GM04504 (cell line): ENCODE measurements at regions not wholly inside any gene's neighbourhood (a gene's known extent, or its start where the extent isn't known, plus 50 kb on each side); places are given as distances from the start of the nearest gene placed in this dataset.
"Not testable (repeated sequence)": the region's sequence is repeated elsewhere in the genome, so short reads cannot be mapped to it uniquely, and the experiment has no call there.

Experiments
- DNase-seq: peaks from one replicate; pipeline ENCODE4 v3.0.0-alpha.2; 2012; ENCODE audit warnings: low read depth

DNA sequence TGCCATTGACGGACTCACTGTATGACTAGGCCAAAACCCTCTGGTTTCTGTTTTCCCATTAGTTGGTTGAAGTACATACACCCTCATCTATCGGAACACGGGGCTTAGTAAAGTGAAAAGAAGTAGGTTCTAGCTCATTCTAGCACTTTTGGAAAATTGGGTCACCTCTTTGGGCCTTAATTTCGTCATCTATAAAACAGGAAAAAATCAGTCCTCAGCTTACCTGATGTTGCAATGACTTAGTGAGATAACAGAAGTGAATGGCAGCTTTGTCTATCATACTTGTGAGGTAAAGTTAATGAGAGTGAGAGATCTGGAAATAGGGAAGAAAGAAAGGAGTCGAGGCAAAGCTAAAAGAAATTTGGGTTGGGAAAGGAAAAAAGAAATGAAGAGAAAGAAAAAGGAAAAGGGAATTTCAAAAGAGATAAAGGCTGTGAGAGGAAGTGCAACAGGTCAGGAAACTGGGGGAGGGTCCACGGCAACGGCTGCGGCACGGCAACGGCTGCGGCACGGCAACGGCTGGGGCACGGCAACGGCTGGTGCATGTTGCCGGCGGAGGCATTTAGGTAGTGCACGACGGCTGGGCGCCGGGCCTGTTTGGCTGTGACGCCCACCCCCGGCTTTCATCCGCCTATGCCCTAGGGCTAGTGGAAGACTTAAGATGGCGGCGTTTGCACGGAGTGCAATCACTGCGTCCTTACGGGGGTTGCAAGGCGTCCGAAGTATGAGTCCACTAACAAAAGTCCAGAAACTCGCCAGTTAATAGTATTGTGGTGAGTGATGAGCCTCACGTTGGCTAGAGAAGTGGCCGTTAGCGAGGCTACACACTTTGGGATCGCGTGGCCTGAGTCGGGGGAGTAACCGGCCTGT lies 91.4 kb upstream of the XIST start:
- DNase-seq, result peak; percentile 75

DNA sequence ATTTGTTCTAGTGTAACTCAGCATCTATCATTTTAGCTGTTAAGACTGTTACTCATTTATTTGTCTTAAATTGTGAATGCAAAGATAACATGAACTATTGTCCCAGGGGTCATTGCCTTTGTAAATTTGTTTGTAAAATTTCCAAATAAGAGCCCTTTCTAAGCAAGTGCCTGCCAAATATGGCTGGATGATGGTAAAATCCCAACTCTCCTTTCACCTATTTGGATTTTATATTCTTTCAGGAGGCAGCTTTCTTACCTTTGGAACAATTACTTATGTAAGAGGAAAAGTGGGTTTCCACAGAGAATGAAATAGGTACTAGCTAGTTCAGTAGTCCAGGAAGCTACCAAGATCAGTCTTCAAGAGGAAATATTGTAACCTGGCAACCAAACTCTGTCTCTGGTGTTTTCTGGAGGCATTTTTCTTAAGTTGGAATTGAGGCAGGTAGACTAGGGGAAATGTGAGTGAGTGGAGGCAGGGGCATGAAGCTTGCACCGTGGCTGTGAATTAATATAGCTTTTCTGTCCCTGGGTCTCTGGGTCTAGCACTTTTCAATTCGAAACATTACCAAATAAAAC lies 88.5 kb upstream of the XIST start:
- DNase-seq, result no peak

DNA sequence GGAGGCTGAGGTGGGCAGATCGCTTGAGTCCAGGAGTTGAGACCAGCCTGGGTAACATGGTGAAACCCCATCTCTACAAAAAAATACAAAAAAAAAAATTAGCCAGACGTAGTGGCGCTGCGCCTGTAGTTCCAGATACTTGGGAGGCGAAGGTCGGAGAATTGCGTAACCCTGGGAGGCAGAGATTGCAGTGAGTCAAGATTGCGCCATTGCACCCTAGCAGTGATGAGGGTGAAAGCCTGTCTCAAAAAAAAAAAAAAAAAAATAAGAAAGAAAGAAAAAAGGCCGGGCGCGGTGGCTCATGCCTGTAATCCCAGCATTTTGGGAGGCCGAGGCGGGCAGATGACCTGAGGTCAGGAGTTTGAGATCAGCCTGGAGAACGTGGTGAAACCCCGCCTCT lies 85.3 kb upstream of the XIST start:
- DNase-seq, result not testable (repeated sequence)

DNA sequence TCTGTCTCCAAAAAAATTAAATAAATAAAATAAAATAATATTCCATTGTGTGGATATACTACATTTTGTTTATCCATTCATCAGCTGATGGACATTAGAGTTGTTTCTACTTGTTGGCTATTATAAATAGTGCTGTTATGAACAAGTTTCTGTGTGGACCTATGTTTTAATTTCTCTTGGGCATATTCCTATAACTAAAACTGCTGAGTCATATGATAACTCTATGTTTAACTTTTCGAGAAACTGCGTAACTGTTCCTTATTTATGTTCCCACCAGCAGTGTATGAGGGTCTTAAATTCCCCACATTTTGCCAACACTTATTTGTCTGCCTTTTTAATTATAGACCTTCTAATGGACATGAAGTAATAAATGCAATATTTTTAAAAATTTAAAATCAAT lies 80.0 kb upstream of the XIST start:
- no peak for DNase-seq

DNA sequence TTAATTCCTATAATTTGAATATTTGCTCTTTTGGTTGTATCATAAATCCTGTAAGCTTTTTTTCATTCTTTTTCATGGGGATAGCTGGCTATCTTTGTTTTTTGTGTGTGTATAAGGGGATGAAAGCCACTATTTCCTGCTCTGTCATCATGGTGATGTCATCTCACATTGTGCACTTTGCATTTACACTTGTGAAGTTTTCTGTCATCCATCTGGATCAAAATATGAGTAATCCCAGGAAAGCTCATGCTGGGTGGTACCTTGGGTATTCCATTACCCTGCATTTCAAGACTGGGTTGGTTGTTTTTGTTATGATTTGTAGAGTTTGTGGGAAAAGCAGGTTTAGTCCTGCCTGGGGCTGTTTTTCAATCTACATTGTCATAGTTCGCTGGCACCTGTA lies 77.8 kb upstream of the XIST start:
- DNase-seq, result no peak

DNA sequence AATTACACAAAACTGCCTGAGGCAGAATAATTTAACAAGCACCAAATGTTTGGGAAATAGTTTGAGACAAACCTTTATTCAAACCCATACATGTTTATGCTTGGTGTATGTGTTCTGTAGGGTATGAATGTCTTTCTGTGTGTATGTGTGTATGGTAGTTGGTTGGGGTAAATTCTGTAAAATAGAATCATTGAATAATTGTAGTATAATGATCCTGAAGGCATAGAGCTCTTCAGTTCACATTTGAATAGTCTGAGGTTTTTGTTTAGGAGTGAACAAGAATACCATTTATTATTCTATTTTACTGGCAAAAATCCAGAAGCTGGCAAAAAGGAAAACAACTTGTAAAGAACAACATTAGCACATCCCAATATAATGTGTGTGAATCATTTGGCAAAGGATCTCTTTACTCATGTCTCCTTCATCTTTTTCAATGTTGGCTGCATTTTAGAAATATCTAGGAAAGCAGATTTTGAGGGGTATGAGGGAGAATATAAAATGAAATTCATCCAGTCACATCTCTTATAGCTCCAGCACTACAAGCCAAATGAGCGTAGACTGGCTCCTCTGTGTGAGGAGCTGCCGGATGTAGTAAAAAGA lies 70.4 kb upstream of the XIST start:
- DNase-seq, result peak; percentile 17

DNA sequence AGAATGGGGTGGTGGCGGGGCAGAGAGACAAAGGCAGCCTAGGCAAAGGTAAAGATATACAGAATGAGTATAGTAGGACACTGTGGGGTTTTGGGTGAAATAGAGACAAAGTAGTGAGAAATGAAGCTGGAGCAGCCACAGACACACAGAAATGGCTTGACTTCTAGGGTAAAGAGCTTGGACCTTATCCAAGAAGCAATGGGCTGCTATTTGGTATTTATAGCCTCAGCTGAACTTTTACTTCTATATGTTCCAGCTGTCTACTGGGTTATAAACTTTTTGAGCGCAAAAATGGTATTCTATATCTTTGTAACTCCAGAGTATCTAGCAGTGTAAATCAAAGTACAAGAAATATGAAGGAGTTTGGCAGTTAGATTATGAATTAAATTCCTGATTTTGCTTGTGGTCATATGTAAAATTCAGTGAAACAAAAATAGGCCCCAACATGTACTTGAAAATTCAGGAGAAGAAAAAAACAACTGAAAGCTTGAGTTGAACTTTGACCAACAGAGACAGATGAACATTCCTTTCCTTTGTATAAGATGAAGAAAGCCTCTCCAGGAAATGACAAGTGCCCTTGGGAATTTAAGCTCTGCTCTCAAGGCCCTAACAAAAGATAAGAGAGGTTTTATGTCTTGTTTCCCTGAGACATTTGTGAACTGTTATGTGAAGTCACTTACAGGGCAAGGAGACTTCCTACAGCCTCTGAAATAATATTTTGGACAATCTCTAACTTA lies 64.6 kb upstream of the XIST start:
- DNase-seq, result peak; percentile 76

DNA sequence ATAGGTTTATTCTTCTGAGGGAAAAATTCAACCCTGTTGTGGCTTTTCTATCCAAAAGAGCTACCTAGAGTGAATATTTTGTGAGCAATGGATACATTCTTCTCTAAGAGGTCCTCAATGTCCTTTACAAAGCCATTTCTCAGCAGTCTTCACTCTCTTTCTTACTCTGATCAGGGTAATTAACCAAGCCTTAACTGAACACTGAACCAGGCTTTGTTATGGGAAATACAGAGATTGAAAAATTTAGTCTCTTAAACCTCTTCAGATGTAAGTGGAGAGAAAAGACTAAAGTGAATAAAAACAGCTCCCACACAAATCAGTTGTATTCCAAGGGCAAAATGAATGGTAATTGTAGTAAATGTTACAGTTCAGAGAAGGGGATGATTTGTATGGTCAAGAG lies 64.0 kb upstream of the XIST start:
- no peak for DNase-seq

DNA sequence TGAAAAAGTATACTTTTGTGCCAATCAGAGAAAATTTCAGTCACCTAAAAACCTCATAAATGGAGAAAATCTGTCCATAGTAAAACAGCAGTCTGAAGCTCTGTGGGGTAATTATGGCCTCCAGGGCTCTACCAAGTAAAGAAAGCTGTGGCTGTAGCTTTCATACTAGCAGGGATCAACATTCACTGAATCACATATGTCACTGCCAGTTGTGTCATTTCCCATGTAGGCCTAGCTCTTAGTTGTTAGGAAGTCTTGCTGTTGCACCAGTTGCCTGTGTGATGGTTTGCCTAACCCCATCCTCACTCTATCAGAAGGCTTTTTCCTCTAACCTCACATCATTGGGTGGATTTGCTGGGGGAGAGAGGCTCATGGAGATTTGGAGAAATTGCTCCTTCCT lies 62.3 kb upstream of the XIST start:
- not testable (repeated sequence) for DNase-seq

DNA sequence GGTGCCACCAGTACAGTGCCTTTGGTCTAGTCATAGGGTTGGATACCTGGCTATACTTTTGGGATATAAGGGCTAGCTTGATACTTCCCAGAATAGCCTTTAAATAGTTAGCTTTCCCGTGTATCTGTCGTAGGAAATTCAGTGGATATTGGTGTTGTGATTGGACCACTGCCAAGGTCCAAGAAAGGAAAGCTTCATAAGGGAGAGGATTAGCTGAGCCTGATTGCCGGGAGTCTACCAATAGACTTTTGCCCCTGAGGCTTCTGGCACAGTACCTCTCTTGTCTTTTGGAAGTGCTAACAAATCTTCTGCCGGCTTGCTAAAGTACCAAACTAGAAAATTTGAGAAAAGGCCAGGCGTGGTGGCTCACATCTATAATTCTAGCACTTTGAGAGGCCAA lies 61.1 kb upstream of the XIST start:
- DNase-seq, result no peak

DNA sequence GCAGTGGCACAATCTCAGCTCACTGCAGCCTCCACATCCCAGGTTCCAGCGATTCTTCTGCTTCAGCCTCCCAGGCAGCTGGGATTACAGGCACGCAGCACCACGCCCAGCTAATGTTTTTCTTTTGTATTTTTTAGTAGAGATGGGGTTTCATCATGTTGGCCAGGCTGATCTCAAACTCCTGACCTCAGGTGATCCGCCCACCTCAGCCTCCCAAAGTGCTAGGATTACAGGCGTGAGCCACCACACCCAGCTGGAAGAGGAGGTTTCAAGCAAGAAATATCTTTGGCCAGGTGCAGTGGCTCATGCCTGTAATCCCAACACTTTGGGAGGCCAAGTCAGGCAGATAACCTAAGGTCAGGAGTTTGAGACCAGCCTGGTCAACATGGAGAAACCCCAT lies 59.4 kb upstream of the XIST start:
- DNase-seq, result not testable (repeated sequence)

DNA sequence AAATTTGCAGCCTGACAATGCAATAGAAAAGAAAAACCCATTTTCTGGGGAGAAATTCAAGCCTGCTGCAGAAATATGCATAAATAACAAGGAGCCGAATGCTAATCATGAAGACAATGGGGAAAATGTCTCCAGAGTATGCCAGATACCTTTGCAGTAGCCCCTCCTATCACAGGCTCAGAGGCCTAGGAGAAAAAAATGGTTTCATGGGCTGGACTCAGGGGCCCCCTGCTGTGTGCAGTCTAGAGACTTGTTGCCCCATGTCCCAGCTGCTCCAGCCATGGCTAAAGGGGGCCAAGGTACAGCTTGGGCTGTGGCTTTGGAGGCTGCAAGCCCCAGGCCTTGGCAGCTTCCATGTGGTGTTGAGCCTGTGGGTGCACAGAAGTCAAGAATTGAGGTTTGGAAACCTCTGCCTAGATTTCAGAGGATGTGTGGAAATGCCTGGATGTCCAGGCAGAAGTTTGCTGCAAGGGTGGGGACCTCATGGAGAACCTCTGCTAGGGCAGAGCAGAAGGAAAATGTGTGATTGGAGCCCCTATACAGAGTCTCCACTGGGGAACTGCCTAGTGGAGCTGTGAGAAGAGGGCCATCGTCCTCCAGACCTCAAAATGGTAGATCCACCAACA lies 53.3 kb upstream of the XIST start:
- DNase-seq, result not testable (repeated sequence)

DNA sequence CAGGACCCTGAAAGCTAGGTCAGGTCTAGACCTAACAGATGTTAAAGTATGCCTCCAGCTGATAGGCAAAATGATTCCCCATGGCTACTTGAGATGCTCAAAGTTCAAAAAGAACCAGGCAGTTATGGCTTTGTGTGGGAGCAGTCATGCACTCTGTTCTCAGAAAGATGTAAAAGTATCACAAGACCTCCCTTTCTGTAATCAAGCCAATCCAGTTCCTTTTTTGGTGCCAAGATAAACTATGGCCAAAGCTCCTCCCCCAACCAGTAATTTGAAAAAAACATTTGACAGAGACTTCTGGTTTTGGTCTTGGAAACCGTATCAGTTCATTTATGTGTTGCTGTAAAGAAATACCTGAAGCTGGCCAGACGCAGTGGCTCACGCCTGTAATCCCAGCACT lies 51.4 kb upstream of the XIST start:
- no peak for DNase-seq
